CD1c-positive myeloid dendritic cell (primary cell): ENCODE measurements at regions not wholly inside any gene's neighbourhood (a gene's known extent, or its start where the extent isn't known, plus 50 kb on each side); places are given as distances from the start of the nearest gene placed in this dataset.

Experiments
- DNase-seq: peaks from one replicate; pipeline ENCODE4 v3.0.0-alpha.2; 2016; ENCODE audit errors: extremely low spot score

- no peak for DNase-seq
Observed at GRCh38 chr7:106196460-106197021, 84.4 kb upstream of the SYPL1 start.

GRCh38 chr7:106193661-106194060 lies 81.5 kb upstream of the SYPL1 start:
- DNase-seq, result no peak

- no peak for DNase-seq
Observed at GRCh38 chr7:106190589-106191330, 78.6 kb upstream of the SYPL1 start.

GRCh38 chr7:106187613-106188350 lies 75.7 kb upstream of the SYPL1 start:
- DNase-seq, result no peak

GRCh38 chr7:106185719-106186118 lies 73.6 kb upstream of the SYPL1 start:
- no peak for DNase-seq

GRCh38 chr7:106183952-106184351 lies 71.8 kb upstream of the SYPL1 start:
- DNase-seq, result no peak

- DNase-seq, result no peak
Observed at GRCh38 chr7:106182904-106183303, 70.8 kb upstream of the SYPL1 start.

- DNase-seq, result no peak
Observed at GRCh38 chr7:106181658-106182265, 69.7 kb upstream of the SYPL1 start.

- DNase-seq, result no peak
Observed at GRCh38 chr7:106180721-106181120, 68.6 kb upstream of the SYPL1 start.

- no peak for DNase-seq
Observed at GRCh38 chr7:106179256-106179655, 67.1 kb upstream of the SYPL1 start.

GRCh38 chr7:106178593-106179134 lies 66.6 kb upstream of the SYPL1 start:
- DNase-seq, result no peak

GRCh38 chr7:106177738-106178592 lies 65.9 kb upstream of the SYPL1 start:
- DNase-seq, result no peak

- no peak for DNase-seq
Observed at GRCh38 chr7:106177300-106177690, 65.2 kb upstream of the SYPL1 start.

GRCh38 chr7:106176414-106177299 lies 64.5 kb upstream of the SYPL1 start:
- peak; percentile 77 for DNase-seq

- no peak for DNase-seq
Observed at GRCh38 chr7:106175507-106175906, 63.4 kb upstream of the SYPL1 start.

GRCh38 chr7:106170651-106171050 lies 58.5 kb upstream of the SYPL1 start:
- DNase-seq, result no peak

GRCh38 chr7:106169821-106170610 lies 57.9 kb upstream of the SYPL1 start:
- DNase-seq, result no peak

- no peak for DNase-seq
Observed at GRCh38 chr7:106167439-106168136, 55.5 kb upstream of the SYPL1 start.
